Thyroid gland (tissue), 4 donors: ENCODE measurements at regions not wholly inside any gene's neighbourhood (a gene's known extent, or its start where the extent isn't known, plus 50 kb on each side); places are given as distances from the start of the nearest gene placed in this dataset.
"Not testable (repeated sequence)": the region's sequence is repeated elsewhere in the genome, so short reads cannot be mapped to it uniquely, and the experiment has no call there.

Source experiments
- DNase-seq, 2 donors: peaks; one replicate each; pipeline ENCODE4 v3.0.0-alpha.2; 2019
- H3K27ac ChIP-seq, 3 donors: fragments of 200-600 bp; sonication (generic); 1 replicate in 2 of 3; 2 replicates in 1 of 3; pipeline ENCODE4 v1.5.1; 2016 to 2019; ENCODE audit warnings: mild to moderate bottlenecking in 1 of 3, moderate library complexity in 1 of 3
- H3K27me3 ChIP-seq: fragments of 200-600 bp; sonication (generic); one replicate; pipeline ENCODE4 v1.5.1; 2019
- H3K36me3 ChIP-seq, 2 donors: fragments of 200-600 bp; sonication (generic); one replicate each; pipeline ENCODE4 v1.5.1; 2016 to 2019
- H3K4me1 ChIP-seq, 2 donors: fragments of 200-600 bp; sonication (generic); one replicate each; pipeline ENCODE4 v1.5.1; 2017 to 2019
- H3K4me3 ChIP-seq, 3 donors: fragments of 200-600 bp; sonication (generic); replicated peaks in 1 of 3; 1 replicate in 2 of 3; 2 replicates in 1 of 3; pipeline ENCODE4 v1.5.1; 2016; ENCODE audit warnings: mild to moderate bottlenecking in 1 of 3
- H3K9me3 ChIP-seq: fragments of 200-600 bp; sonication (generic); one replicate; pipeline ENCODE4 v1.5.1; 2017
- POLR2A ChIP-seq, 2 donors: fragments of 450-650 bp; IDR thresholded peaks; one replicate each; pipeline ENCODE4 v1.6.1; 2017; ENCODE audit warnings: antibody characterized with exemption in 2 of 2, mild to moderate bottlenecking in 2 of 2, moderate library complexity in 1 of 2
- WGBS, 2 donors: methylation state at CpG; one replicate each; pipeline ENCODE4 v1.1.5; 2017; 5-methylcytosine and 5-hydroxymethylcytosine counted together
- intact Hi-C: fragments of 100-400 bp; cut with DNase I; formaldehyde crosslinking; loops from one replicate; pipeline ENCODE4 v1.15.1; 2023
- TF ChIP-seq, protein P1 (sequence below), 6 experiments: fragments of 200-600 bp in 3 of 6; fragments of 450-650 bp in 3 of 6; sonication (generic) in 3 of 6; IDR thresholded peaks; one replicate each; pipeline ENCODE4 v1.5.1; 2016 to 2019; ENCODE audit warnings: antibody characterized with exemption in 6 of 6, mild to moderate bottlenecking in 2 of 6, inconsistent platforms in 1 of 6, moderate library complexity in 1 of 6

DNA sequence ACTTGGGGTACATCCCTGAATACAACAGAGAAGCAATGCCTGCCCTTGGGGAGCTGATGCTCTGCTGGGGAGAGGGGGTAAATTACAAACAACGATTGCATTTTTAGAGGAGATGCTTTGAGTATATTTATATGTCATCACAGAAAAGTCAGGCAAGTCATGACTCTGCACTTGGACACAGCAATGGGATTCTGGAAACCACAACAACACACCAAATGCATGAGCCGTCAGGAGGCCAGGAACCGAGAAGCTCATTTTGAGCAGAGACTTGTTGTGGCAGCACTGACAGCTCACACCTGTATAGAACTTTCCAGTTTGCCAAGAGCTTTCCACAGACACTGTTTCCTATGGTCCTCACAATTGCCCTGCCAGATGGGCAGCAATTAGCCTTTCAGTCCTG, 113.2 kb upstream of the RBPJ start:
- WGBS, 2 donors = 76 to 82% methylated on average over 3 of the region's 3 CpGs
- DNase-seq = no peak

DNA sequence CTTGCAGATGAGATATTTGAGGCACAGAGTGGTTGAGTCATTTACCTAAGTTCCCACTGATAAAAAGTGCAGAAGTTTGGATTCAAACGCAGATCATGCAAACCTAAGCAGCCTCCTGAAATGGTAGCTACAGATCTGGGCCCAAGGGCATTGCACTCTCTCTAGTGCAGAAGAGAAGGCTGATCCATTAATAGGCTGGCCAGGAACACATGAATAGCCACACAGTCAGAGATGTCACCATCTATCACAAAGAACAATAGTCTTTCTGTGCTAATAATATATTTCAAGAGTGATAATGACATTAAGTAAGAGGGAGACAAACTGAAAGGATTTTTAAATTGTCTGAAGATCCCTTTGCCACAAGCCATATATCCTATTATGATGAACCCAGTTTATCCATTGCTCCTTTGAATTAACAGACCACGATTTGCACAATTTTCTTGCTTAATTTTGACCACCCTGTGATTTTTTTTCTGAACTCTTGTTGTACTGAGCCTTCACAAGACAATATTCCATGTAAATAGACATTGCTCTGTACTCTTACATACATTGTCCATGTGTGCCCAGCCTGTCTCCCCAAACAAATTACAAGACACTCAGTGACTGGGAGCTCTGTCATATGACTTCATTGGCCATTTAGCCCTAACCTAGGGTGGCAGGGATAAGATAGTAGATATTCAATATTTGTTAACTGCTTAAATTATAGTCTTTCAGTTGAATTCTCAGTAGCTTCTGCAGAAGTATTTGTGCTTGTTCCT, 112.4 kb upstream of the RBPJ start:
- H3K9me3 ChIP-seq = no peaks in the 10 kb centered on the region
- H3K36me3 ChIP-seq = no peaks in the 10 kb centered on the region
- H3K27me3 ChIP-seq = no peaks in the 10 kb centered on the region
- H3K4me1 ChIP-seq = peaks cover 7 to 11% of the 10 kb centered on the region in 2 donors
- TF ChIP-seq POLR2A (IDR thresholded peaks at IDR 0.05) = no peak
- TF ChIP-seq, protein P1, sequence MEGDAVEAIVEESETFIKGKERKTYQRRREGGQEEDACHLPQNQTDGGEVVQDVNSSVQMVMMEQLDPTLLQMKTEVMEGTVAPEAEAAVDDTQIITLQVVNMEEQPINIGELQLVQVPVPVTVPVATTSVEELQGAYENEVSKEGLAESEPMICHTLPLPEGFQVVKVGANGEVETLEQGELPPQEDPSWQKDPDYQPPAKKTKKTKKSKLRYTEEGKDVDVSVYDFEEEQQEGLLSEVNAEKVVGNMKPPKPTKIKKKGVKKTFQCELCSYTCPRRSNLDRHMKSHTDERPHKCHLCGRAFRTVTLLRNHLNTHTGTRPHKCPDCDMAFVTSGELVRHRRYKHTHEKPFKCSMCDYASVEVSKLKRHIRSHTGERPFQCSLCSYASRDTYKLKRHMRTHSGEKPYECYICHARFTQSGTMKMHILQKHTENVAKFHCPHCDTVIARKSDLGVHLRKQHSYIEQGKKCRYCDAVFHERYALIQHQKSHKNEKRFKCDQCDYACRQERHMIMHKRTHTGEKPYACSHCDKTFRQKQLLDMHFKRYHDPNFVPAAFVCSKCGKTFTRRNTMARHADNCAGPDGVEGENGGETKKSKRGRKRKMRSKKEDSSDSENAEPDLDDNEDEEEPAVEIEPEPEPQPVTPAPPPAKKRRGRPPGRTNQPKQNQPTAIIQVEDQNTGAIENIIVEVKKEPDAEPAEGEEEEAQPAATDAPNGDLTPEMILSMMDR (IDR thresholded peaks at IDR 0.05) = no peak
- H3K4me3 ChIP-seq = no peak overlapping the region
- intact Hi-C loops = no loop called here
- 48 to 71% methylated on average over 2 of the region's 2 CpGs for WGBS, 2 donors
- no peak overlapping the region for H3K27ac ChIP-seq
- no peak for DNase-seq

More for the DNA sequence above, 113.2 kb upstream of the RBPJ start:
- TF ChIP-seq POLR2A (IDR thresholded peaks at IDR 0.05) = no peak
- TF ChIP-seq, protein P1 (IDR thresholded peaks at IDR 0.05) = no peak
- intact Hi-C loops = no loop called here
- Histone ChIP-seq H3K9me3 (no peaks in the 10 kb centered on the region), H3K4me1 (peaks cover 7 to 11% of the 10 kb centered on the region in 2 donors), H3K27ac (no peak overlapping the region), H3K36me3 (no peaks in the 10 kb centered on the region), H3K27me3 (no peaks in the 10 kb centered on the region), H3K4me3 (no peak overlapping the region)

DNA sequence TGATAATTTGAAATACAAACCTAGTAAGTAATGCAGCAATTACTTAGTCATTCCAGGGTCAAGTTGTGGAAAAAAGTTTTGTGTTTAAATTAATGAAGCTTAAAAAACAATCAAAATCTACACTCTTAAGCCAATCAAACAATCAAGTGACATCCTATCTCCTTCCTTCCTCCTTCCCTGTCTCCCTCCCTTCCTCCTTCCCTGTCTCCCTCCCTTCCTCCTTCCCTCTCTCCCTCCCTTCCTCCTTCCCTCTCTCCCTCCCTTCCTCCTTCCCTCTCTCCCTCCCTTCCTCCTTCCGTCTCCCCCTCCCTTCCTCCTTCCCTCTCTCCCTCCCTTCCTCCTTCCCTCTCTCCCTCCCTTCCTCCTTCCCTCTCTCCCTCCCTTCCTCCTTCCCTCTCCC, 111.4 kb upstream of the RBPJ start:
- H3K27me3 ChIP-seq, H3K4me3 ChIP-seq, H3K9me3 ChIP-seq, intact Hi-C loops, H3K27ac ChIP-seq, H3K36me3 ChIP-seq, DNase-seq: not testable (repeated sequence)
- H3K4me1 ChIP-seq = peaks cover 7 to 10% of the 10 kb centered on the region in 2 donors
- 69 to 79% methylated on average over 1 of the region's 1 CpG for WGBS, 2 donors

DNA sequence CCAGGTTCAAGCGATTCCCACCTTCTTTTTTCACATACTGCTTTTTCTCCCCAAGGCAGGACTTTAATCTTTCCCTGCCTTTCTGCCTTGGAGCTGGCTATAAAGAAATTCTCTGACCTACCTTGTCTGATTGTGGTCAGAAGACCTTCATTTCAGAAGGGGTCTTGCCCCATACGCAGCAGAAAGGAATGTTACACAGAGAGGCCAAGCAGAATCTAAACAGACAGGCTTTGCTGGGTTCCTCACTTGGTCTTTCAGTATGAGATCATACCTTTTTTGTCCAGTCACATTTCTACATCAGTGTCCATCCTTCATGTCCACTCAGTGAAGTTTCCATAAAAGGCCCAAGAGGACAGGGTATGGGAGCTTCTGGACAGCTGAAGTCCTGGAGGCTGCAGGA, 108.3 kb upstream of the RBPJ start:
- no peak for DNase-seq
- Histone ChIP-seq H3K4me1 (no peaks in the 10 kb centered on the region), H3K27me3 (no peaks in the 10 kb centered on the region), H3K27ac (no peak overlapping the region), H3K36me3 (no peaks in the 10 kb centered on the region), H3K4me3 (no peak overlapping the region), H3K9me3 (no peaks in the 10 kb centered on the region)
- TF ChIP-seq, protein P1 (IDR thresholded peaks at IDR 0.05) = no peak
- TF ChIP-seq POLR2A (IDR thresholded peaks at IDR 0.05) = no peak
- WGBS, 2 donors = 87 to 93% methylated on average over 2 of the region's 2 CpGs
- intact Hi-C loops = no loop called here

DNA sequence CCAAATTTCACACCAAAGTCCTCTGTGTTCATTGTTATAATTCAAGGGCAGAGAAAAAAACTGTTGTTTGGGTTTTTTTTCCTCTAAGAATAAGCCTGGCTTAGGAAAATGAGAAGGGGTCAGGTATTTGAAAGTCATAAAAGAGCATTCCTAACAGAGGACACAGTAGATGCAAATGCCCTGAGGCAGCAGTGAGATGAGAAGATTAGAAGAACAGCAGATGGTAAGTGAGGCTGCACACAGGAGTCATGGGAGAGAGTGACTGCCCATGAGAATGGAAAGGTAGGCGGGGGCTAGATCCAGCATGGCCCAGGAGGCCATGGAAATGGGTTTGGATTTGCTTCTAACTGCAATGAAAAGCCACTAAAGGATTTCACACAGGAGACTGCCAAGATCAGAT, 107.5 kb upstream of the RBPJ start:
- no peaks in the 10 kb centered on the region for H3K4me1 ChIP-seq
- H3K9me3 ChIP-seq = no peaks in the 10 kb centered on the region
- DNase-seq = no peak
- no peaks in the 10 kb centered on the region for H3K36me3 ChIP-seq
- intact Hi-C loops = no loop called here
- TF ChIP-seq, protein P1 (IDR thresholded peaks at IDR 0.05) = no peak
- no peak for TF ChIP-seq POLR2A (IDR thresholded peaks at IDR 0.05)
- no peaks in the 10 kb centered on the region for H3K27me3 ChIP-seq
- 91 to 100% methylated on average over 1 of the region's 1 CpG for WGBS, 2 donors
- H3K4me3 ChIP-seq = no peak overlapping the region
- H3K27ac ChIP-seq = no peak overlapping the region
